HG03469 (cell line): ENCODE measurements at regions not wholly inside any gene's neighbourhood (a gene's known extent, or its start where the extent isn't known, plus 50 kb on each side); places are given as distances from the start of the nearest gene placed in this dataset.
A peak's percentile ranks its signal among the peaks of the same experiment; 100 is the strongest.

Experiments used
- ATAC-seq: cut with Tn5 transposase; IDR thresholded peaks from one replicate; pipeline ENCODE4 v1.9.1; 2021; ENCODE audit warnings: mild to moderate bottlenecking, moderate library complexity, moderate number of reproducible peaks; ENCODE audit not compliant: unreplicated experiment

- no peak for ATAC-seq
Observed at GRCh38 chr6:22015216-22015615, 281.6 kb downstream of the PRL start.

- no peak for ATAC-seq
Observed at GRCh38 chr6:22015944-22016343, 280.9 kb downstream of the PRL start.

- ATAC-seq, result no peak
Observed at GRCh38 chr6:22017272-22017671, 279.6 kb downstream of the PRL start.

- ATAC-seq, result no peak
Observed at GRCh38 chr6:22017766-22018165, 279.1 kb downstream of the PRL start.

GRCh38 chr6:22019857-22020256 is 277.0 kb downstream of the PRL start:
- ATAC-seq, result no peak

- ATAC-seq, result no peak
Observed at GRCh38 chr6:22020299-22021003, 276.4 kb downstream of the PRL start.

GRCh38 chr6:22021966-22022365 is 274.9 kb downstream of the PRL start:
- no peak for ATAC-seq

GRCh38 chr6:22023937-22024336 is 272.9 kb downstream of the PRL start:
- no peak for ATAC-seq

GRCh38 chr6:22024973-22025467 is 271.8 kb downstream of the PRL start:
- ATAC-seq, result no peak

GRCh38 chr6:22025468-22026163 is 271.2 kb downstream of the PRL start:
- peak; percentile 40 for ATAC-seq

- ATAC-seq, result no peak
Observed at GRCh38 chr6:22026164-22026678, 270.6 kb downstream of the PRL start.

GRCh38 chr6:22027040-22027725 is 269.7 kb downstream of the PRL start:
- ATAC-seq, result no peak

GRCh38 chr6:22028403-22029090 is 268.3 kb downstream of the PRL start:
- no peak for ATAC-seq

- ATAC-seq, result no peak
Observed at GRCh38 chr6:22029171-22029570, 267.7 kb downstream of the PRL start.

GRCh38 chr6:22030730-22031619 is 265.9 kb downstream of the PRL start:
- ATAC-seq, result no peak

- ATAC-seq, result no peak
Observed at GRCh38 chr6:22035690-22036089, 261.1 kb downstream of the PRL start.

- ATAC-seq, result no peak
Observed at GRCh38 chr6:22036275-22036674, 260.6 kb downstream of the PRL start.

GRCh38 chr6:22036699-22037098 is 260.1 kb downstream of the PRL start:
- no peak for ATAC-seq

GRCh38 chr6:22041797-22042480 is 254.9 kb downstream of the PRL start:
- ATAC-seq, result no peak
